Smooth muscle cell (in vitro differentiated cells): ENCODE measurements at regions not wholly inside any gene's neighbourhood (a gene's known extent, or its start where the extent isn't known, plus 50 kb on each side); places are given as distances from the start of the nearest gene placed in this dataset.

Experiments
- DNase-seq: peaks from one replicate; lab custom pipeline; 2025; ENCODE audit not compliant: unreplicated experiment; lab: John Stamatoyannopoulos, UW
- H2AFZ ChIP-seq: fragments of 200-600 bp; sonication (generic); 2 replicates; pipeline ENCODE4 v1.6.0; 2016; ENCODE audit warnings: antibody characterized with exemption, low read depth, mild to moderate bottlenecking
- H3F3A ChIP-seq: fragments of 200-600 bp; sonication (generic); 2 replicates; pipeline ENCODE4 v1.6.0; 2017; ENCODE audit warnings: antibody characterized with exemption, low read depth
- H3K27ac ChIP-seq: fragments of 200-600 bp; sonication (generic); 2 replicates; pipeline ENCODE4 v1.5.1; 2016; ENCODE audit warnings: low read depth, mild to moderate bottlenecking
- H3K27me3 ChIP-seq: fragments of 200-600 bp; sonication (generic); 2 replicates; pipeline ENCODE4 v1.6.1; 2016; ENCODE audit warnings: low read depth, mild to moderate bottlenecking
- H3K36me3 ChIP-seq: fragments of 200-600 bp; sonication (generic); 2 replicates; pipeline ENCODE4 v1.5.1; 2016; ENCODE audit warnings: low read depth
- H3K4me1 ChIP-seq: fragments of 200-600 bp; sonication (generic); 2 replicates; pipeline ENCODE4 v1.5.1; 2016; ENCODE audit warnings: low read depth
- H3K4me2 ChIP-seq: fragments of 200-600 bp; sonication (generic); 2 replicates; pipeline ENCODE4 v1.6.0; 2016; ENCODE audit warnings: mild to moderate bottlenecking
- H3K4me3 ChIP-seq: fragments of 200-600 bp; sonication (generic); 2 replicates; pipeline ENCODE4 v1.5.1; 2016; ENCODE audit warnings: mild to moderate bottlenecking
- H3K79me2 ChIP-seq: fragments of 200-600 bp; sonication (generic); 2 replicates; pipeline ENCODE4 v1.6.0; 2016; ENCODE audit warnings: low read depth, mild to moderate bottlenecking
- H3K9ac ChIP-seq: fragments of 200-600 bp; sonication (generic); 2 replicates; pipeline ENCODE4 v1.6.0; 2016; ENCODE audit warnings: low read depth
- H3K9me3 ChIP-seq: fragments of 200-600 bp; sonication (generic); replicated peaks from 2 replicates; pipeline ENCODE4 v1.5.1; 2016; ENCODE audit warnings: low read depth
- H4K20me1 ChIP-seq: fragments of 200-600 bp; sonication (generic); 2 replicates; pipeline ENCODE4 v1.6.0; 2016; ENCODE audit warnings: low read depth
- WGBS: methylation state at CpG from one replicate; pipeline ENCODE4 v1.1.7; 2016; ENCODE audit warnings: low lambda C conversion rate; 5-methylcytosine and 5-hydroxymethylcytosine counted together
- TF ChIP-seq, protein P1 (sequence below): fragments of 200-600 bp; sonication (generic); IDR thresholded peaks from 2 replicates; pipeline ENCODE4 v1.5.1; 2017; ENCODE audit warnings: borderline replicate concordance, mild to moderate bottlenecking, antibody characterized with exemption; ENCODE audit not compliant: insufficient read depth, poor library complexity, severe bottlenecking

DNA sequence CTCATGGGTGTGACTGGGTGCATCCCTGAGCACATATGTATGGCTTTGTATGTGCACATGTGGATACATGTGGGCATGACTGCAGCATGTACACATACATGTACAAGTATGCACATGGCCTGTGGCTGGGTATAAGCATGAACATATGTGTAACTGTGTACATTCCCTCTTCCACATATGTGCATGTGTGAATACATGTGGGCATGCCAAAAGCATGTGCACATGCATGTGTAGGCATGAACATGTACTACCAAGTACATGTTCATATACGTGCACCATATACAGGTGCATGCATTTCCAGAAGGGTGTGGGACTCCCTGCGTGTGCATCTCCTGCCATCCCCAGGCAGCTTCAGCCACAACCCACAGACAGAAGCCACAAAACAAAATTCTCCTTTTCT, 208.2 kb downstream of the MN1 start:
- no peak overlapping the region for H3K4me2 ChIP-seq
- H3K4me3 ChIP-seq = no peak overlapping the region
- H3K27me3 ChIP-seq = no peaks in the 10 kb centered on the region
- H3K36me3 ChIP-seq = no peaks in the 10 kb centered on the region
- H3K9me3 ChIP-seq = no peaks in the 10 kb centered on the region
- TF ChIP-seq, protein P1, sequence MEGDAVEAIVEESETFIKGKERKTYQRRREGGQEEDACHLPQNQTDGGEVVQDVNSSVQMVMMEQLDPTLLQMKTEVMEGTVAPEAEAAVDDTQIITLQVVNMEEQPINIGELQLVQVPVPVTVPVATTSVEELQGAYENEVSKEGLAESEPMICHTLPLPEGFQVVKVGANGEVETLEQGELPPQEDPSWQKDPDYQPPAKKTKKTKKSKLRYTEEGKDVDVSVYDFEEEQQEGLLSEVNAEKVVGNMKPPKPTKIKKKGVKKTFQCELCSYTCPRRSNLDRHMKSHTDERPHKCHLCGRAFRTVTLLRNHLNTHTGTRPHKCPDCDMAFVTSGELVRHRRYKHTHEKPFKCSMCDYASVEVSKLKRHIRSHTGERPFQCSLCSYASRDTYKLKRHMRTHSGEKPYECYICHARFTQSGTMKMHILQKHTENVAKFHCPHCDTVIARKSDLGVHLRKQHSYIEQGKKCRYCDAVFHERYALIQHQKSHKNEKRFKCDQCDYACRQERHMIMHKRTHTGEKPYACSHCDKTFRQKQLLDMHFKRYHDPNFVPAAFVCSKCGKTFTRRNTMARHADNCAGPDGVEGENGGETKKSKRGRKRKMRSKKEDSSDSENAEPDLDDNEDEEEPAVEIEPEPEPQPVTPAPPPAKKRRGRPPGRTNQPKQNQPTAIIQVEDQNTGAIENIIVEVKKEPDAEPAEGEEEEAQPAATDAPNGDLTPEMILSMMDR = no peak
- H3K4me1 ChIP-seq = no peaks in the 10 kb centered on the region
- H3K27ac ChIP-seq = no peak overlapping the region
- no peaks in the 10 kb centered on the region for H4K20me1 ChIP-seq
- no peak overlapping the region for H3K9ac ChIP-seq
- H3F3A ChIP-seq = no peaks in the 10 kb centered on the region
- no peaks in the 10 kb centered on the region for H3K79me2 ChIP-seq
- no peak overlapping the region for H2AFZ ChIP-seq
- no peak for DNase-seq
- 88% methylated on average over 2 of the region's 2 CpGs for WGBS

DNA sequence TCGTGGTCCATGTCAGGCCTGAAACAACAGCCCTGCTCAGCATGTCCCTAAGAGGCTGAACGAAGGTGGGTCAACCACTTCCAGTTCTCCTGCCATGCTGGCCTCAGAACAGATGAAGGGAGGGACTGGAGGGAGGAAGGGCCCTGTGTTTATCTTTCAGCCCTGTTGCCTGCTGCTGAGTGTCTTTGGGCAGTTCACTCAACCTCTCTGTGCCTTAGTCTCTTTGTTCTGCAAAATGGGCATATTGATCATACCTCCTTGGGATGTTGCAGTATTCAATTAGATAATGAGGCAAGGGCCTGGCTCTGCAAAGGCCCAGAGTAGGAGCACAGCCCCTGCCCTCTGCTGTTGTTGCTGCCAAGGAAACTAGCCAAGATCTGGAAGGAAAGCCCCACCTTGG, 207.5 kb downstream of the MN1 start:
- no peak overlapping the region for H3K4me2 ChIP-seq
- H3K27me3 ChIP-seq = no peaks in the 10 kb centered on the region
- no peaks in the 10 kb centered on the region for H3K9me3 ChIP-seq
- no peaks in the 10 kb centered on the region for H3K36me3 ChIP-seq
- H3K4me1 ChIP-seq = no peaks in the 10 kb centered on the region
- DNase-seq = no peak
- no peak overlapping the region for H3K9ac ChIP-seq
- 72% methylated on average over 2 of the region's 2 CpGs for WGBS
- H4K20me1 ChIP-seq = no peaks in the 10 kb centered on the region
- no peak overlapping the region for H3K4me3 ChIP-seq
- no peak overlapping the region for H2AFZ ChIP-seq
- TF ChIP-seq, protein P1 = no peak
- H3F3A ChIP-seq = no peaks in the 10 kb centered on the region
- H3K79me2 ChIP-seq = no peaks in the 10 kb centered on the region
- H3K27ac ChIP-seq = no peak overlapping the region

DNA sequence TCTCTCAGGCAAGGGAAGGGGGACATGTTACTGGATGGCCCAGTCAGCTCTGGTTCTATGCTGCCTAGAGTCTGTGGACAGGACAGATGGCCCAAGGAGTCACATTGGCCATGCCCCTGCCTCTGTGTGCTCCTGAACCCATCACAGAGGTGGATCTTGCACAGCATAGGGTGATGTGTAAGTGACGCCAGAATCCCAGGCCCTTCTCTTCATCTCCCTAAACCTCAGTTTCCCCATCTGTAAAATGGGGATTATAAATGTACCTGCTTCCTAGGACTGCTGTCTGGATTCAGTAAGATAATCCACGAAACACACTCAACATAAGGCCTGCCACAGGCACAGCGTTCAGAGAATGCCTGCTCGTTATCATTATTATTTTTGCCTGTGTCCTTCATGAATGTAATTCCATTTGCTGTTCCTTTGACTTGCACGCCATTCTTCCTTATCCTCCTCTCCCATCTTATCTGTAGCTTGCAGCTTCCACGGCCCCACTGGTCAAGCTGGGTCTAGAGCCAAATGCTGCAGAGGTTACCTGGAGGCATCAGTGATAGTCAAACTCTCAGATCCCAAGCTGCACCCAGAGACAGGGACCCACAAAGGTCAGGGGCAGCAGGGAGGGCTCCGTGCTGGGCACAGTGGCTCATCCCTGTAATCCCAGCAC, 207.0 kb downstream of the MN1 start:
- H3F3A ChIP-seq = no peaks in the 10 kb centered on the region
- DNase-seq = no peak
- H3K4me3 ChIP-seq = no peak overlapping the region
- H3K27ac ChIP-seq = no peak overlapping the region
- H3K27me3 ChIP-seq = no peaks in the 10 kb centered on the region
- no peaks in the 10 kb centered on the region for H3K9me3 ChIP-seq
- TF ChIP-seq, protein P1 = no peak
- 91% methylated on average over 7 of the region's 7 CpGs for WGBS
- H3K4me2 ChIP-seq = no peak overlapping the region
- H3K9ac ChIP-seq = no peak overlapping the region
- H3K4me1 ChIP-seq = no peaks in the 10 kb centered on the region
- no peaks in the 10 kb centered on the region for H3K79me2 ChIP-seq
- H3K36me3 ChIP-seq = no peaks in the 10 kb centered on the region
- no peaks in the 10 kb centered on the region for H4K20me1 ChIP-seq
- H2AFZ ChIP-seq = no peak overlapping the region
